ENCODE measurements at regions not wholly inside any gene's neighbourhood (a gene's known extent, or its start where the extent isn't known, plus 50 kb on each side); places are given as distances from the start of the nearest gene placed in this dataset.

DNA sequence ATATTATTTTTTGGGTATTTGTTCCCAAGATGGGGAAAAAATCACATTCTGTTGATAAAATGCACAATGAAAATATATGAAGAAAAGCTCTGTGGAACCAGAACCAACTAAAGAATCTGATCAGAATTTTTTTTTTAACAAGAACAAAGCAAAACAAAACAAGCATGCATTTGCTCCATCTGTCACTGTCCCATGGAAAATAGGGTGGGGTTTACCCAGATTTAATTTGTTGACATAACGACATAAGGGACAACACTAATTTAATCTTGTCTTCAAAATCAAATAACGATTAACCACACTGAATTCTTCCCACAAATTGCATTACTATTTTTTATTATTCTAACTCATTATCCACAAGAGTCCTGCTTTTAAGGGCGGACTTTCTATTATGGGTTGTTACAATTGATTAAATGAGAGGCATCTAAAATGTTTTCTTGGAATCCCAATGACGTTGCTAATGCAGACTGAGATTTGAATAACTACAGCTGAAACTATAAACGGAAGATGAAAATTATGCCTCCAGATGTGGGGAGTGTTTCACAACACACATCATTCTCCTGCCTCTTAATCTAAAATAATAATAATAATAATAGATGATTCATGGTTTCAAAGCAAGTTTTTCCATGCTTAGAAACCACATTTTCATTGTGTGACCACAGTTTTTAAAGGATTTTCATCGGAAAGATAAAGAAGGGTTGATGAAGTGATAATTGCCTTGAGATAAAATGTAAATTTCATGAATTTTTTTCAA lies 307.0 kb upstream of the CPEB2 start:
- no peak for DNase-seq (ENCODE audit: low read depth in 3 of 3)

DNA sequence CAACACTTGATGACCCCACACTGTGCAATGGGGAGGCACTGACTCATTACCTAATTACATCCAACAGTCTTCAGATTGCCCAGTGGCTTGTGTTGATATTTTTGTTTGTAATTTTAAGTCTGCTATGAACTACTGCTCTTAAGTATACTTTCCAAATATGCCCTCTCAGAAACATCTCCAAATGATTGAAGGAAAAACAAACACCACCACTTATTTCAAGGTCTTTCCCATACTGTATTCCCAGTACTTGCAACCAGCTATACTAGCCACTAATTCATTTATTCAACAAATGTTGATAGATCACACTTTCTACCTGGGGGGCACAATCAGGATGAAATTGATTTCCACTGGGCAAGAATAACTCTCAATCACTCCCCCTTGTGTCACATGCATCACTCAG lies 302.2 kb upstream of the CPEB2 start:
- no peak for DNase-seq (ENCODE audit: low read depth in 3 of 3)

DNA sequence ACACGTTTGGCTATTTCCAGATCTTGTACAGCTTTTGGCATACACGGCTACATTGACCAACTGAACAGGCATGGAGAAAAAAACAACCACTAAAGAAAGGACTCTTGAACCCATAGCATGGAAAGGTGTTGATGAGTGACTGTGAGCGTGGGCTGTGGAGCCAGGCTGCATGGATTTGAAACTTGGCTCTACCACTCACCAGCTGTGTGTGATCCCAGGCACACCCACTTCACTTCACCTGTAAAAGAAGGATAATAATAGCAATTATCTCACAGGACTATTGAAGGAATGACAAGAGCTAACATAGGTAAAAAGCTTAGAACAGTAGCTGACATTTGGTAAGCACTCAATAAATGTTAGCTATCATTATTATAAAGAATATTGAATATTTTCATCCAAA lies 301.7 kb upstream of the CPEB2 start:
- DNase-seq (ENCODE audit: low read depth in 3 of 3) = no peak

DNA sequence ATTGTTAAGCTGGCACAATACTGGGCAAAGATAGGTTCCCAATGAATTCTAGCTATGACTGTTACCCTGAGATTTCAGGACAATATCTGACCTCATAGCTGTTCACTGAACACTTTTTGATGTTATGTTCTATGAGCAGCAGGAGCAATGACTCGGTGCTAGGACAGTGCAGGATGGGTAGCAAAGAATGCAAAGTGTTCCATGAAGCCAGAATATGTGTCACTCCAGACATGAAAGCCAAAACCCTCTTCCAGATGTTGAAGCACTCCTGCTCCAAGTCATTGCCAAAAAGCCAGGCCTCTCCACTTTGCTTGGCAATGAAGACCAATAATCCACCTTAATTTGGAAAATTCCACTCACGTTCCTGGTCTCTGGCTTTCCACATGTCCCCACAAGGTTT lies 300.9 kb upstream of the CPEB2 start:
- no peak for DNase-seq (ENCODE audit: low read depth in 3 of 3)

DNA sequence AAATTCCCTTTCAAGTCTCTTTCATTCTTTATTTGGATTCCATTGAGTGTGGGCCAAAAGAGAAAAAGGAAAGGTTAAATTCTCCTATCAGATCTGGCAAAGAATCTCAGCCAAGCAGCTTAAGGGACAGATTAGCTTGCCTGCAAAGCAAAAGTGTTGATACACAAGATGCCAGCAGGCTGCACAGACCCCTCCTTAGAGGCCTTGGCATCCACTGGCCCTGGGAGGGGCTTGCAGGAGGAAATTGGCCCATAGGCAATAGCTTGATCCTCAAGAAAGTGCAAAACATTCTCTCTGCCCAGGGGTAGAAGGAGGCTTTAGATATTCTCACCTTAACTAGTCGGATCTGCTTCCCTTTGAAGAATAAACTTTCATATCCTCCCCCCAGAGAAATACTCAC lies 300.4 kb upstream of the CPEB2 start:
- DNase-seq (ENCODE audit: low read depth in 3 of 3) = no peak

DNA sequence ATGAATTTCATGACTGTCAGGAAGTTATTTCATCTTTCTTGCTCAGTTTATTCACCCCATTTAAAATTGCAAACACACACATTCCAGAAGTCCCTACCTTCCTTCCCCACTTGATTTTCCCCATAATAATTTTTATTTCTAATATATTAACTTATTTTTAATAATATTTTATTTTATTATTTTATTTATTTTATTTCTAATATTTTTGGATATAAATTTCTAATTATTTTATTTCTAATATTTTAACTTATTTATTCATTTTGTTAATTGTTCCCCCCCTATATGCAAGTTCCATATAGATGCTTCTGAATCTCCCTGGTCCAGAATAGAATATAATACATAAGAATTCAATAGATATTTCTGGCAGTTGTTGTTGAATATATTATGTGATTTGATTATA lies 293.7 kb upstream of the CPEB2 start:
- DNase-seq (ENCODE audit: low read depth in 3 of 3) = no peak

DNA sequence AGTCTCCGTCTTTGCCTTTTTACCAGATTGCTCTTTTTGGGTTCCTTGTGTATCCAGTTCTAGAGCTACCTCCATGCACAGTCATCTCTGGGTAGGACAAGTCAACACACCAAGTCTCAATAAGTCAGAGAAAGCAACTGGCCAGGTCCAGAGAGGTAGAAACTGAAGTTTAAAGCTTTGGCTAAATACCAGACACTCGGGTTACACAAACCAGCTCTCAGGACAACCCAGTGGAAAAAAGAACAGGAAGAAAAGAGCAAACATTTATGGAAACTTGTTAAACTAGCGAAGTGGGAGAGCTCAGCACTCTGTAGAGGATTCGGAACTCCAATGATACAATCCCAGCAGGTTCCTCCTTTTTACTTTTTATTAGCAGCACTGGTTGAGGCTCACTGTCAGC lies 291.0 kb upstream of the CPEB2 start:
- DNase-seq (ENCODE audit: low read depth in 3 of 3) = no peak

DNA sequence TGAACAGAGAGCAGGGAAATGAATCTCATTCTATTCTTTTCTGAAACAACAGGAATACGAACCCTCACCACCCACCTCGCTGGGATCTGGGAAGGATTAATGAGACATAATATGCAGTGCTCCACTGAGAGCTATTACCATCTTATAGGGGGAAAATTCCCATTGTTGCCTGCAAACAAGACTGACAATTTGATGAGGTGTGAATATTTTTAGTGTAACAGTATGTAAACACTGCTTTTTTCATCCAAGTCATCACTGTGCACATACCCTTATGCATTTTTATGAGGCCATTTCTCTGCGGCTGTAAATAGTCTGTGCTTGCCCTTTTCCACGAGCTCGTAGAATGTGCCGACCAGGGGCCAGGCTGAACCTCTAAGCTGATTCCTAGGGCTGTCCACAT lies 285.6 kb upstream of the CPEB2 start:
- DNase-seq (ENCODE audit: low read depth in 3 of 3) = no peak

DNA sequence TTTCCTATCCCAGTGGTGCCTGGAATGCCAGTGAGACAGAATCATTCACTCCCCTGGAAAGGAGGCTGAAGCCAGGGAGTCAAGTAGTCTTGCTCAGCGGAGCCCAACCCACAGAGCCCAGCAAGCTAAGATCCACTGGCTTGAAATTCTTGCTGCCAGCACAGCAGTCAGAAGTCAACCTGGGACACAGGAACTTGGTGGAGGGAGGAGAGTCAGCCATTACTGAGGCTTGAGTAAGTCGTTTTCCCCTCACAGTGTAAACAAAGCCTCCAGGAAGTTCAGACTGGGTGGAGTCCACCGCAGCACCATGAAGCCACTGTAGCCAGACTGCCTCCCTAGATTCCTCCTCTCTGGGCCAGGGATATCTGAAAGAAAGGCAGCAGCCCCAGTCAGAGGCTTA lies 283.2 kb upstream of the CPEB2 start:
- DNase-seq (ENCODE audit: low read depth in 3 of 3) = no peak

DNA sequence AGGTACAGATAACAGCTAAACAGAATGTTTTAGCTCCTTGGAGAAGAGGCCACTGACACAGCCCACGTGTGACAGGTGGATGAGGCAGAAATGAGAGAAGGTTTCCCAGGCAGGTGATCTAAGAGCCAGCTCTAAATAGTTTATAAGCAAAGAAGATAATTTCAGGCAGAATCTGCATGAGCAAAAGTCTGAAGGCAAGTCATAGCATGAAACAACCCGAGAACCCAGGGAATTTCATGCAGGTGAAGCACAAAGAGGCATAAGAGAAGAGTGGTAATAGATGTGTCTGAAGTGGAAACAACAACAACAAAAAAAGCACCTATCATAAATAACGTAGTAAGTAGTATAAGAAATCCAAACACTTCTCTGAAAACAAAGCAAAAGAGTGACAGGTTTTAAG lies 275.8 kb upstream of the CPEB2 start:
- DNase-seq (ENCODE audit: low read depth in 3 of 3) = no peak

DNA sequence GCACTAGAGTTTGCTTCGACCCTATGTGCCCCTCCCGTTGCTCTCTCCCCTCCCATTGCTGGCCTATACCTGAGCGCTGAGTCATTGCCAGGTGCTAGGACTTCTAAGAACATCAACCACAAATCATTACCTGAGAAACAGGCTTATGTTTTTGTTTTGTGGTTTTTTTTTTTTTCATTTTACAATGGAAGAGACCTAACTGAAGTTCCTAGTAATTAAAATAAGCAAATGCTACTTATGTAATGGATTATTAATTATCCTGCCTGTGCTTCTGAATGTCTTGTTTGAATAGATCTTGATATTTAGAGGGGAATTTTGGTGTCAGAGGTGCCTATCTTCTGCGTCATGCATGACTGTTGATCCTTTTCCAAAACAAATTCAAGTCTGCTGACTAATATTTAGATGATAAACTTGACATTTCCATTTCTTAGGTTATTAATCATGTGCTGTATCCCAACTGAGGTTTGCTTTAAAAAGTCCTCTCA lies 275.4 kb upstream of the CPEB2 start:
- no peak for DNase-seq (ENCODE audit: low read depth in 3 of 3)

DNA sequence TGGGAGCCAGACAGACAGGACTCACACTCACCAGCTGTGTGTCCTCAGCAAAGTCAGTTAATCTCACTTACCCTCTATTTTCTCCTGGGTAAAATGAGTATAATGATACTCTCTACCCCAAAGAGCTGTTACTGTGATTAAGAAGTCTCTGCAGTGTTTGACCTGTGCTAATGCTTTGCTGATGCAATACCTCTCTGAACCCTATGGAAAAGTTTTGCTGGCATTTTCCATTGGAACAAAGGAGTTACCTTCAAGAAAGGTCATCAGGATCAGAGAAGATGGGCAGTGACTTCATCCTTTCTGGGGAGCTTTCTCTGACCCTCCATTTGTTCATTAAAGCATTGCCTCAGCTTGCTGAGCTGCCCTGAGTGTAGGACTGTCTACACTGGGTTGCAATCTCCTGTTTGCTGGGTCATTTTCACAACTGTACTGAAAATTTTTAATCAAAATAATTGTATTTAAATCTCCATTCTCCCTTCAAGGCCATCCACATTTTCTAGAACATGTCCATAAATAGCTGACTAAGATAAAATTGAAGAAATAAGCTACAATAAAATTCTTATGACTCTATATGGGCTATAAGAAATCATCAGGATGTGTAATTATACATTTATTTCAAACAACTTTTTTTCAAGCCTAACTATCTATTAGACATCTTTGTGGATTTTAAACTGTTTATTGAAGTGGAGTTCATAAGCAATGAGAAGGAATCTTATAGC lies 272.8 kb upstream of the CPEB2 start:
- DNase-seq (ENCODE audit: low read depth in 3 of 3) = no peak

DNA sequence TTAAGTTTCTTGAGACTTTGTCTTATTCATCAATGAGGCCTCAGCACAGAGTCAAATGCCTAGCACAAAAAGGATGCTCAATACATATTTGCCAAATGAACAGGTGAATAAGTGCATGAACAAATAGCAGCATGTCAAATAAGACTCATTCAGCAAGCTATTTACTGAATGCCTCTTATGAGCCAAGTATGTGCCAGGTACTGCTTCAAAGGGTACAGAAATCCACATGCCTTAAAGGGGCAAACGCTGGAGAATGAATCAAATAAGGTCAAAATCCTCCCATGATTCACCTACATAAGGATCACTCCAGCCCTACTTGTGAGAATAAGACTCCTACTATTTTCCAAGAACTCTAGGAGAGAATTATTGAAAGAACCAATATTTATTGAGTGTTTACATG lies 260.2 kb upstream of the CPEB2 start:
- no peak for DNase-seq (ENCODE audit: low read depth in 3 of 3)

DNA sequence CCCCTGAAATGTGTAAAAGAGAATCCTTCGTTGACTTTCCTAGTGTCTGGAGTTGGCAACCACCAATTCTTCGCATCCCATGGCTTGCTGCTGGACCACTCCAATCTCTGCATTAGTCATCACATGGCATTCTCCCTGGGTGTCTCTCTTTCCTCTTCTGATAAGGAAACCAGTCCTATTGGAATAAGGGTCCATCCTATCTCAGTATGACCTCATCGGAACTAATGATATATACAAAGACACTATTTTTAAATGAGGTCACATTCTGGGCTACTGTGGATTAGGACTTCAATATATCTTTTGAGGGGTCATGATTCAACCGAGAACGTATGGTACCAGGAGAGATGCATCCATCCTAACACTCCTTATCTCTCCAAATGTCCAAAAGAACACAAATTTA lies 259.1 kb upstream of the CPEB2 start:
- no peak for DNase-seq (ENCODE audit: low read depth in 3 of 3)

DNA sequence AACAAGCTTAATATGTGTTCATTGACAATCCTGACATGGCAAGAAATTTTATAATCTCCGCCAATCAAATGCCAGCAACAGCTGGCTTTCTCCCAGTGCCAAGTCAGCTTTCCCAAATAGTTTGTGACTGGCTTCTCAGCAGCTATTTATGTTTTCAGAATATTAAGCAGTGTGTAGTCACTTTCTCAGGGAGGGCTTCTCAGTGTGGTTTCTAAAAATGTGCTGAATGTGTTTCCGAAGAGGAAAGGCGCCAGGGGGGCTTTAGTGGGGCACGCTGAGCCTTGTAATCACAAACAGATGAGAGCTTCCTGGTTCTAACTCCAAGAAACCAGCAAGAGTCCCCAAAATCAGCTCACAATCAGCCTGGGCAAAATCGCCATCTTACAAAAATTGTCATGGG lies 258.7 kb upstream of the CPEB2 start:
- no peak for DNase-seq (ENCODE audit: low read depth in 3 of 3)

DNA sequence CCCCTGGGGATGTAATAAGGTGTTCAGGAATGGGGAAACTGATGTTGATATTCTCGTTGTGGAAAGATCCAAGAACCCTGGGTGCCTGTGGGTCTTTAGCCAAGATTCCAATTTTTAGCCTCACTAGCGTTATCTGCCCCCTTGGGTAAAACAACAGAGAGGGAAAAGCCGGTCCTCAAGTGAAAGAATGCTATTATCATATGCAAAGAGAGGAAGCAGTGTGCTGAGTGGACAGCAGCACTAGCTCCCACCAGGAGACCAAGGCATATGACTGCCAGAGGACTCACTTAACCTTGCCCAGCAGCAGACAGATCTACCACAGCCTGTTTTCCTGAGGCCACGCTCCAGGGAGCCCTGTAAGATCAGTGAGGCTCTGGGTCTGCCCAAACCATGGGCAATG lies 257.9 kb upstream of the CPEB2 start:
- no peak for DNase-seq (ENCODE audit: low read depth in 3 of 3)

DNA sequence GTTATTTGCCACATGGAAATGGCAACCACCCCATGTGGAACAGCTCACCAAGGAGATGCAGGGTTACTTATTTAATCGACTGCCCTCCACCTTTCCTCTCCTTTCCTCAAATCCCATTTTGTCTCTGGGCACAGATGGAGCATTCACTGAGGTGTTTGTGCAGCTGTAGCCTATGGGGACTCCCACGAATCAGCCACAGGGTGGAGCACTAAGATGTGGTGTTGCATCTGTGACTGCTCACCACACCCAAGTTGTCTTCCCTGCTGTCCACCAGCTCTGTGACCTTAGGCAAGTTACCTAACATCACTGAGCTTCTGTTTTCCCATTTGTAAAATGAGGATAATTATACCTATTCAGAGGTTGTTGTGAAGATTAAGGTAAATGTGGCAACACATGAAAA lies 252.4 kb upstream of the CPEB2 start:
- peak in 2 of 3 experiments; percentile 4 to 11 for DNase-seq (ENCODE audit: low read depth in 3 of 3)

DNA sequence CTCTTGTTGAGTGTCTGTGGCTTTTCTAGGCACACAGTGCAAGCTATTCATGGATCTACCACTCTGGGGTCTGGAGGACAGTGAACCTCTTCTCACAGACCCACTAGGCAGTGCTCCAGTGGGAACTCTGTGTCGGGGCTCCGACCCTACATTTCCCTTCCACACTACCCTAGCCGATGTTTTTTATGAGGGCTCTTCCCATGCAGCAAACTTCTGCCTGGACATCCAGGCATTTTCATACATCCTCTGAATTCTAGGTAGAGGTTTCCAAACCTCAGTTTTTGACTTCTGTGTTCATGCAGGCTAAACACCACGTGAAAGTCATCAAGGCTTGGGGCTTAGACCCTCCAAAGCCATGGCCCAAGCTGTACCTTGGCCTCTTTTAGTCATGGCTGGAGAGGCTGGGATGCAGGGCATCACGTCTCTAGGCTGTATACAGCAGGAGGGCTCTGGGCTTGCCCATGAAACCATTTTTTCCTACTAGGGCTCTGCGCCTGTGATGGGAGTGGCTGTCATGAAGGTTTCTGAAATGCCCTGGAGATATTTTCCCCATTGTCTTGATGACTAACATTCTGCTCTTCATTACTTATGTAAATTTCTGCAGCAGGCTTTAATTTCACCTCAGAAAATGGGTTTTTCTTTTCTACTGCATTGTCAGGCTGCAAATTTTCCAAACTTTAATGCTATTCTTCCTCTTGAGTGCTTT lies 249.8 kb upstream of the CPEB2 start:
- DNase-seq (ENCODE audit: low read depth in 3 of 3) = no peak

DNA sequence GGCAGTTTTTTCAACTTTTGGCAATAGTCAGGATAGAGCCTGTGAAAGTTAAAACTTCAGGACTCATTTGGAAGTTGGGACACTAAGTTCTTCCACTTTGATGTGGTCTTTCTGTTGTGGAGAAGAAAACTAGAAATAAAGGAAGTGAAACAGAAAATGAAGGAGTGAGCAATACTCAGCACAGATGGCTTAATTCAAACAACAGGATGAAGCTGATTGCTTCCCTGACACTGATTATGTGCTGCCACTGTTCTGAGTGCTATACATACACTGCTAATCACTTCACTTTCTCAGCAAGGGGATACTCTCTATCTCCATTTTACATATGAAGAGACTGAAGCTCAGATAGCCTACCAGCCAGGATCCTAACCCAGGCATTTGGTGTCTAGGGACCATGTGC lies 235.1 kb upstream of the CPEB2 start:
- no peak for DNase-seq (ENCODE audit: low read depth in 3 of 3)

DNA sequence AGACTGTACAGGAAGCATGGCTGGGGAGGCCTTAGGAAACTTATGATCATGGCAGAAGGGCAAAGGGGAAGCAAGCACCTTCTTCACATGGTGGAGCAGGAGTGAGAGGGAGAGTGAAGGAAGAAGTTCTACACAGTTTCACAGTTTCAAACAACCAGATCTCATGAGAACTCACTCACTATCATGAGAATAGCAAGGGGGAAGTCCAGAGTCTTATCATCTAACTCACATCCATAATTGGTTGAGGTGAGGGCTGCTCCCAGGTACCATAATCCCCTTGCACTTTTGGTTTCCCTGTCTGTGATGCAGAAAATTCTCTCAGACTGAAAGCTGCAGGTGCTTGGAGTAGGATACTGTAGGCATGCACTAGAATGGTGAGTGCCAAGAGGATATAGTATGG lies 233.8 kb upstream of the CPEB2 start:
- DNase-seq (ENCODE audit: low read depth in 3 of 3) = no peak

DNA sequence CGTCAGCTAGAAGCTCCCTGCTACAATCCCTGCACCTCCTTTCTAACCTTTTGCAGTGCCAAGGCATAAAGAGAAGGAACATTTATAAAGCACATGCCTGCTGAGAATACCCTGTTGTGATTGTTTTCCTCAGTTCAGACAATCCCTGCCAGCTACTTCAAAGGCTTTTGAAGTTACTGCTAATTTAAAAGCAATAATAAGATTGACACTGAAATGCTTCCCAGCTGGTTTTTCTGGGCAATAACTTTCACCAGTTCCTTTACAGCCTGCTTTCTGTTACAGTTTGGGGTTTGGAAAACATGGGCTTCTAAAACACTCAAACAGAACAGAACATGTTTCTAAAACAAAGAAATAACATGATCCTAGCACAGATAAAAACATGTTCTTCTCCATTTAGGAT lies 232.3 kb upstream of the CPEB2 start:
- DNase-seq (ENCODE audit: low read depth in 3 of 3) = no peak

DNA sequence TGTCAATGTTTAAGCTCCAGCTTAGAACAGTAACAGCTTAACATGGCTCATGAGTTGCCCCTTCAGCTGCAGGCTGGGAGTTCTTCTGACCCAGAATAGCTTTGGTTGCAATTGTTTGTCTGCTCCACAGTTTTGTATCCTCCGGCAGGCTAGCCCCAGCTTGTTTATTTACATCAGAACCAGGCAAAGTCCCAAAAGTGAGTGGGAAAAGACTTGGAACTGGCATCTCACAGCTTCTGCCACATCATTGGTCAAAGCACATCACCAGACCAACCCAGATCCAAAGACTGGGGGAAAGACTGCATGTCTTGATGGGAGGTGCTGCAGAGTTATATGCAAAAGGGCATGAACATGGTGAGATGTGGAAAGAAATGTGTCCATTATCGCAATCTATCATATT lies 231.2 kb upstream of the CPEB2 start:
- no peak for DNase-seq (ENCODE audit: low read depth in 3 of 3)

All from stimulated activated CD4-positive, alpha-beta T cell treated with anti-CD3 and anti-CD28 coated beads, TNF-alpha, amount 100 ng/mL, for 24 hours (primary cell).